HL-60 (cell line): ENCODE measurements at regions not wholly inside any gene's neighbourhood (a gene's known extent, or its start where the extent isn't known, plus 50 kb on each side); places are given as distances from the start of the nearest gene placed in this dataset.

ENCODE experiments used
- DNase-seq, 2 experiments: peaks; one replicate each; pipeline ENCODE4 v3.0.0-alpha.2; 2010 to 2020; ENCODE audit warnings: low read depth in 1 of 2, low spot score in 1 of 2
- H3K27ac ChIP-seq: fragments of 250-450 bp; sonication (Bioruptor Pico); replicated peaks from 2 replicates; pipeline ENCODE4 v1.5.1; 2020; ENCODE audit warnings: mild to moderate bottlenecking, moderate library complexity
- H3K27me3 ChIP-seq: fragments of 250-450 bp; sonication (Bioruptor Pico); 2 replicates; pipeline ENCODE4 v1.5.1; 2021; ENCODE audit warnings: mild to moderate bottlenecking, moderate library complexity; ENCODE audit not compliant: insufficient read depth, poor library complexity, severe bottlenecking
- H3K4me3 ChIP-seq: replicated peaks from 2 replicates; pipeline ENCODE4 v1.5.1; 2011; ENCODE audit warnings: mild to moderate bottlenecking, control low read depth, low read length; ENCODE audit not compliant: insufficient read depth
- GABPA ChIP-seq: IDR thresholded peaks from 2 replicates; pipeline ENCODE4 v1.6.1; 2012; ENCODE audit warnings: low read depth
- POLR2AphosphoS5 ChIP-seq: IDR thresholded peaks from 2 replicates; pipeline ENCODE4 v1.6.1; 2012; ENCODE audit warnings: low read depth
- REST ChIP-seq: IDR thresholded peaks from 2 replicates; pipeline ENCODE4 v1.6.1; 2012; ENCODE audit warnings: low read depth; ENCODE audit not compliant: insufficient replicate concordance
- SPI1 ChIP-seq: IDR thresholded peaks from 2 replicates; pipeline ENCODE4 v1.6.1; 2012; ENCODE audit warnings: low read depth, mild to moderate bottlenecking, borderline replicate concordance
- TF ChIP-seq, protein P1 (sequence below): IDR thresholded peaks from one replicate; pipeline ENCODE4 v1.5.1; 2011; ENCODE audit warnings: low read length, control low read depth, inconsistent platforms; ENCODE audit not compliant: insufficient read depth

- no peak overlapping the region for H3K27ac ChIP-seq
Measured at GRCh38 chr4:57405359-57405758, 295.2 kb upstream of the IGFBP7 start.

DNA sequence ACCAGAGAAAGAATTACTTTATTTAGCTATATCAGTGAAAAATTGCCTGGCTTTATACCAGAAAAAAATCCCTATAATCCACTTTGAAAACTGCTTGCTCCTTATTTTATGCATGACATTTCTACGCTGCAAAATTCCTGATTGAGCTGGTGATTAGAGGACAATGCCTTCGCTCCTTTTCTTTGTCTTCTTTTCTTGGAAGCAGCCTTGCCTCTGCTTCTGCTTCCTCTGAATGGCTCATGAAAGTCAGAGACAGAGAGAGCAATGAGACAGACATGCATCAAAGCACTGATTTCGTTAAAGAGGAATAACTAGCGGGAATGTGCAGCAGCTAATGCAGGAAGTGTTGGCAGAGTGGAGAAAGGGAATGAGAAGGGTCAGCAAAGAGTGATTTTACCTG lies 294.3 kb upstream of the IGFBP7 start:
- no peak for TF ChIP-seq SPI1
- TF ChIP-seq POLR2AphosphoS5: no peak
- TF ChIP-seq REST: no peak
- TF ChIP-seq, protein P1, sequence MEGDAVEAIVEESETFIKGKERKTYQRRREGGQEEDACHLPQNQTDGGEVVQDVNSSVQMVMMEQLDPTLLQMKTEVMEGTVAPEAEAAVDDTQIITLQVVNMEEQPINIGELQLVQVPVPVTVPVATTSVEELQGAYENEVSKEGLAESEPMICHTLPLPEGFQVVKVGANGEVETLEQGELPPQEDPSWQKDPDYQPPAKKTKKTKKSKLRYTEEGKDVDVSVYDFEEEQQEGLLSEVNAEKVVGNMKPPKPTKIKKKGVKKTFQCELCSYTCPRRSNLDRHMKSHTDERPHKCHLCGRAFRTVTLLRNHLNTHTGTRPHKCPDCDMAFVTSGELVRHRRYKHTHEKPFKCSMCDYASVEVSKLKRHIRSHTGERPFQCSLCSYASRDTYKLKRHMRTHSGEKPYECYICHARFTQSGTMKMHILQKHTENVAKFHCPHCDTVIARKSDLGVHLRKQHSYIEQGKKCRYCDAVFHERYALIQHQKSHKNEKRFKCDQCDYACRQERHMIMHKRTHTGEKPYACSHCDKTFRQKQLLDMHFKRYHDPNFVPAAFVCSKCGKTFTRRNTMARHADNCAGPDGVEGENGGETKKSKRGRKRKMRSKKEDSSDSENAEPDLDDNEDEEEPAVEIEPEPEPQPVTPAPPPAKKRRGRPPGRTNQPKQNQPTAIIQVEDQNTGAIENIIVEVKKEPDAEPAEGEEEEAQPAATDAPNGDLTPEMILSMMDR: no peak
- TF ChIP-seq GABPA: no peak
- no peak for DNase-seq
- Histone ChIP-seq H3K4me3 (no peak overlapping the region), H3K27me3 (no peaks in the 10 kb centered on the region), H3K27ac (no peak overlapping the region)

More at GRCh38 chr4:57405359-57405758, 295.2 kb upstream of the IGFBP7 start:
- Histone ChIP-seq H3K4me3 (no peak overlapping the region), H3K27me3 (no peaks in the 10 kb centered on the region)
- TF ChIP-seq SPI1 (no peak), GABPA (no peak), REST (no peak), POLR2AphosphoS5 (no peak)
- TF ChIP-seq, protein P1: no peak
- no peak for DNase-seq

GRCh38 chr4:57403591-57403990 lies 293.4 kb upstream of the IGFBP7 start:
- Histone ChIP-seq H3K27ac (no peak overlapping the region), H3K27me3 (no peaks in the 10 kb centered on the region), H3K4me3 (no peak overlapping the region)
- DNase-seq: no peak
- TF ChIP-seq GABPA (no peak), REST (no peak), POLR2AphosphoS5 (no peak), SPI1 (no peak)
- TF ChIP-seq, protein P1: no peak
